ENCODE measurements at regions not wholly inside any gene's neighbourhood (a gene's known extent, or its start where the extent isn't known, plus 50 kb on each side); places are given as distances from the start of the nearest gene placed in this dataset.
"Not testable (repeated sequence)": the region's sequence is repeated elsewhere in the genome, so short reads cannot be mapped to it uniquely, and the experiment has no call there.

- H3K27me3 Mint-ChIP-seq: no peaks in the 10 kb centered on the region
- DNase-seq (no peak), ATAC-seq (no peak)
- no peak overlapping the region for H3K4me3 Mint-ChIP-seq
- H3K4me1 Mint-ChIP-seq: no peaks in the 10 kb centered on the region
- no peak overlapping the region for H3K27ac Mint-ChIP-seq
- peaks cover 9 to 14% of the 10 kb centered on the region in 2 donors for H3K9me3 Mint-ChIP-seq
Measured at GRCh38 chr1:95627244-95627643, 393.2 kb downstream of the RWDD3 start.

GRCh38 chr1:95631695-95632094 is 397.7 kb downstream of the RWDD3 start:
- H3K4me3 Mint-ChIP-seq: no peak overlapping the region
- peaks cover 9 to 22% of the 10 kb centered on the region in 2 donors for H3K9me3 Mint-ChIP-seq
- H3K27me3 Mint-ChIP-seq: no peaks in the 10 kb centered on the region
- H3K4me1 Mint-ChIP-seq: no peaks in the 10 kb centered on the region
- no peak overlapping the region for H3K27ac Mint-ChIP-seq
- no peak for DNase-seq
- no peak for ATAC-seq

GRCh38 chr1:95635811-95636210 is 401.8 kb downstream of the RWDD3 start:
- Mint-ChIP-seq H3K27me3 (no peaks in the 10 kb centered on the region), H3K4me1 (no peaks in the 10 kb centered on the region), H3K27ac (no peak overlapping the region), H3K4me3 (no peak overlapping the region), H3K9me3 (peaks cover 0 to 14% of the 10 kb centered on the region in 2 donors)
- DNase-seq (no peak), ATAC-seq (no peak)

- ATAC-seq: no peak
- Mint-ChIP-seq H3K27ac (no peak overlapping the region), H3K4me1 (no peaks in the 10 kb centered on the region), H3K9me3 (peaks cover 0 to 9% of the 10 kb centered on the region in 2 donors), H3K4me3 (no peak overlapping the region), H3K27me3 (no peaks in the 10 kb centered on the region)
- DNase-seq: no peak
Measured at GRCh38 chr1:95636897-95637296, 402.9 kb downstream of the RWDD3 start.

- no peak for DNase-seq
- ATAC-seq: no peak
- H3K4me3 Mint-ChIP-seq: no peak overlapping the region
- no peaks in the 10 kb centered on the region for H3K4me1 Mint-ChIP-seq
- peaks cover 9 to 15% of the 10 kb centered on the region in 2 donors for H3K9me3 Mint-ChIP-seq
- H3K27ac Mint-ChIP-seq: no peak overlapping the region
- no peaks in the 10 kb centered on the region for H3K27me3 Mint-ChIP-seq
Measured at GRCh38 chr1:95640746-95641145, 406.7 kb downstream of the RWDD3 start.

GRCh38 chr1:95641386-95641785 is 407.4 kb downstream of the RWDD3 start:
- no peak overlapping the region for H3K27ac Mint-ChIP-seq
- H3K4me1 Mint-ChIP-seq: no peaks in the 10 kb centered on the region
- ATAC-seq: no peak
- H3K4me3 Mint-ChIP-seq: no peak overlapping the region
- no peaks in the 10 kb centered on the region for H3K27me3 Mint-ChIP-seq
- no peak for DNase-seq
- peaks cover 9 to 17% of the 10 kb centered on the region in 2 donors for H3K9me3 Mint-ChIP-seq

GRCh38 chr1:95642035-95642434 is 408.0 kb downstream of the RWDD3 start:
- Mint-ChIP-seq H3K27ac (no peak overlapping the region), H3K27me3 (no peaks in the 10 kb centered on the region), H3K4me1 (no peaks in the 10 kb centered on the region), H3K9me3 (peaks cover 9 to 23% of the 10 kb centered on the region in 2 donors), H3K4me3 (no peak overlapping the region)
- no peak for ATAC-seq
- no peak for DNase-seq

- H3K27ac Mint-ChIP-seq: no peak overlapping the region
- peaks cover 9 to 26% of the 10 kb centered on the region in 2 donors for H3K9me3 Mint-ChIP-seq
- H3K4me3 Mint-ChIP-seq: no peak overlapping the region
- ATAC-seq (no peak), DNase-seq (no peak)
- H3K27me3 Mint-ChIP-seq: no peaks in the 10 kb centered on the region
- no peaks in the 10 kb centered on the region for H3K4me1 Mint-ChIP-seq
Measured at GRCh38 chr1:95643071-95643470, 409.1 kb downstream of the RWDD3 start.

GRCh38 chr1:95645126-95645525 is 411.1 kb downstream of the RWDD3 start:
- peaks cover 9 to 26% of the 10 kb centered on the region in 2 donors for H3K9me3 Mint-ChIP-seq
- not testable (repeated sequence) for H3K27me3 Mint-ChIP-seq, H3K4me3 Mint-ChIP-seq, H3K4me1 Mint-ChIP-seq, H3K27ac Mint-ChIP-seq, DNase-seq, ATAC-seq

- Mint-ChIP-seq H3K27me3 (no peaks in the 10 kb centered on the region), H3K27ac (no peak overlapping the region), H3K4me1 (no peaks in the 10 kb centered on the region), H3K4me3 (no peak overlapping the region), H3K9me3 (peaks cover under 1 to 11% of the 10 kb centered on the region in 2 donors)
- ATAC-seq (no peak), DNase-seq (no peak)
Measured at GRCh38 chr1:95650631-95651030, 416.6 kb downstream of the RWDD3 start.

GRCh38 chr1:95652423-95652965 is 418.5 kb downstream of the RWDD3 start:
- H3K4me1 Mint-ChIP-seq: no peaks in the 10 kb centered on the region
- H3K27ac Mint-ChIP-seq: no peak overlapping the region
- no peak overlapping the region for H3K4me3 Mint-ChIP-seq
- ATAC-seq (no peak), DNase-seq (no peak)
- no peaks in the 10 kb centered on the region for H3K9me3 Mint-ChIP-seq
- no peaks in the 10 kb centered on the region for H3K27me3 Mint-ChIP-seq

- Mint-ChIP-seq H3K27me3 (no peaks in the 10 kb centered on the region), H3K4me3 (no peak overlapping the region), H3K4me1 (no peaks in the 10 kb centered on the region), H3K27ac (no peak overlapping the region), H3K9me3 (peaks cover 0 to 3% of the 10 kb centered on the region in 2 donors)
- DNase-seq (no peak), ATAC-seq (no peak)
Measured at GRCh38 chr1:95653618-95654017, 419.6 kb downstream of the RWDD3 start.

- peaks cover 0 to 6% of the 10 kb centered on the region in 2 donors for H3K9me3 Mint-ChIP-seq
- ATAC-seq (no peak), DNase-seq (no peak)
- no peak overlapping the region for H3K27ac Mint-ChIP-seq
- H3K4me3 Mint-ChIP-seq: no peak overlapping the region
- no peaks in the 10 kb centered on the region for H3K27me3 Mint-ChIP-seq
- H3K4me1 Mint-ChIP-seq: no peaks in the 10 kb centered on the region
Measured at GRCh38 chr1:95655321-95656020, 421.5 kb downstream of the RWDD3 start.

- DNase-seq (no peak), ATAC-seq (no peak)
- H3K4me3 Mint-ChIP-seq: no peak overlapping the region
- no peaks in the 10 kb centered on the region for H3K4me1 Mint-ChIP-seq
- H3K27ac Mint-ChIP-seq: no peak overlapping the region
- no peaks in the 10 kb centered on the region for H3K27me3 Mint-ChIP-seq
- peaks cover 0 to 6% of the 10 kb centered on the region in 2 donors for H3K9me3 Mint-ChIP-seq
Measured at GRCh38 chr1:95657248-95657647, 423.2 kb downstream of the RWDD3 start.

- Mint-ChIP-seq H3K9me3 (peaks cover 0 to 6% of the 10 kb centered on the region in 2 donors), H3K27me3 (no peaks in the 10 kb centered on the region), H3K27ac (no peak overlapping the region), H3K4me1 (no peaks in the 10 kb centered on the region), H3K4me3 (no peak overlapping the region)
- DNase-seq (no peak), ATAC-seq (no peak)
Measured at GRCh38 chr1:95659166-95659565, 425.2 kb downstream of the RWDD3 start.

GRCh38 chr1:95659588-95659987 is 425.6 kb downstream of the RWDD3 start:
- Mint-ChIP-seq H3K4me3 (no peak overlapping the region), H3K4me1 (no peaks in the 10 kb centered on the region), H3K9me3 (peaks cover 3 to 6% of the 10 kb centered on the region in 2 donors), H3K27me3 (no peaks in the 10 kb centered on the region), H3K27ac (no peak overlapping the region)
- DNase-seq (no peak), ATAC-seq (no peak)

GRCh38 chr1:95660736-95661135 is 426.7 kb downstream of the RWDD3 start:
- no peak for ATAC-seq
- H3K4me1 Mint-ChIP-seq: no peaks in the 10 kb centered on the region

More at GRCh38 chr1:95660736-95661135, 426.7 kb downstream of the RWDD3 start:
- Mint-ChIP-seq H3K9me3 (peaks cover 6 to 7% of the 10 kb centered on the region in 2 donors), H3K27me3 (no peaks in the 10 kb centered on the region), H3K4me3 (no peak overlapping the region), H3K27ac (no peak overlapping the region)
- no peak for DNase-seq

Measured in stimulated activated naive CD8-positive, alpha-beta T cell treated with anti-CD3 and anti-CD28 coated beads, Interleukin-15, amount 100 ng/mL, for 72 hours (primary cell).